ENCODE measurements at regions not wholly inside any gene's neighbourhood (a gene's known extent, or its start where the extent isn't known, plus 50 kb on each side); places are given as distances from the start of the nearest gene placed in this dataset.

- no peak for TF ChIP-seq CTCF (IDR thresholded peaks at IDR 0.05)
- no peak for TF ChIP-seq POLR2A (IDR thresholded peaks at IDR 0.05)
Measured at GRCh38 chr14:49982501-49982951, 89.6 kb downstream of the ARF6 start.

All from esophagus squamous epithelium (tissue), 4 donors.